ENCODE measurements at regions not wholly inside any gene's neighbourhood (a gene's known extent, or its start where the extent isn't known, plus 50 kb on each side); places are given as distances from the start of the nearest gene placed in this dataset.

- TF ChIP-seq CTCF (IDR thresholded peaks at IDR 0.05) (no peak), EP300 (IDR thresholded peaks at IDR 0.05) (no peak), POLR2AphosphoS5 (IDR thresholded peaks at IDR 0.05) (no peak), POLR2A (IDR thresholded peaks at IDR 0.05) (no peak)
Observed at GRCh38 chr5:100131161-100131560, 404.0 kb upstream of the FAM174A start.
